ENCODE measurements at regions not wholly inside any gene's neighbourhood (a gene's known extent, or its start where the extent isn't known, plus 50 kb on each side); places are given as distances from the start of the nearest gene placed in this dataset.

DNA sequence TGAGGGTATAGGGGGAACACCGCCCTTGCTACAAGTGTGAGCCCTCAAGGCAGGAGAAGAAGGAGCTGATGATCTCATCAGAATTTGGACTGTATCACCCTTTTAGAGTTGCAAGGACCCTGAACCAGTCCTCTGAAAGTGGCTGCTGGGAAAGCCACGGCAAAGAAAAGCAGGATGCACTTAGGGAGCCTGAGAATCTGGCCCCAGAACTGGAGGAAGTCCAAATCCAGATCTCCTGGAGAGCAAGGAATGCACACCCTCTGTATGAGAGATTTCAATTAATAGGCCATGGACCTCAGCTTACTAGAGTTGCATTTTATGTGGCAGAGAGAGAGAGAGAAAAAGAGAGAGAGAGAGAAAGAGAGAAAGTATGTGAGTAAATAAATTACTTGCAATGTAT, 662.9 kb downstream of the CCSER2 start:
- no peaks in the 10 kb centered on the region for H3K36me3 Mint-ChIP-seq (ENCODE audit: low read depth)
- ChIA-PET POLR2A (no interaction called here), CTCF (no interaction called here)
- no peaks in the 10 kb centered on the region for H3K4me1 Mint-ChIP-seq (ENCODE audit: low read depth)
- DNase-seq (no peak), ATAC-seq (no peak)
- H3K27me3 Mint-ChIP-seq = no peaks in the 10 kb centered on the region
- no peak overlapping the region for H3K27ac Mint-ChIP-seq
- H3K9me3 Mint-ChIP-seq = no peaks in the 10 kb centered on the region
- TF ChIP-seq, protein P1, sequence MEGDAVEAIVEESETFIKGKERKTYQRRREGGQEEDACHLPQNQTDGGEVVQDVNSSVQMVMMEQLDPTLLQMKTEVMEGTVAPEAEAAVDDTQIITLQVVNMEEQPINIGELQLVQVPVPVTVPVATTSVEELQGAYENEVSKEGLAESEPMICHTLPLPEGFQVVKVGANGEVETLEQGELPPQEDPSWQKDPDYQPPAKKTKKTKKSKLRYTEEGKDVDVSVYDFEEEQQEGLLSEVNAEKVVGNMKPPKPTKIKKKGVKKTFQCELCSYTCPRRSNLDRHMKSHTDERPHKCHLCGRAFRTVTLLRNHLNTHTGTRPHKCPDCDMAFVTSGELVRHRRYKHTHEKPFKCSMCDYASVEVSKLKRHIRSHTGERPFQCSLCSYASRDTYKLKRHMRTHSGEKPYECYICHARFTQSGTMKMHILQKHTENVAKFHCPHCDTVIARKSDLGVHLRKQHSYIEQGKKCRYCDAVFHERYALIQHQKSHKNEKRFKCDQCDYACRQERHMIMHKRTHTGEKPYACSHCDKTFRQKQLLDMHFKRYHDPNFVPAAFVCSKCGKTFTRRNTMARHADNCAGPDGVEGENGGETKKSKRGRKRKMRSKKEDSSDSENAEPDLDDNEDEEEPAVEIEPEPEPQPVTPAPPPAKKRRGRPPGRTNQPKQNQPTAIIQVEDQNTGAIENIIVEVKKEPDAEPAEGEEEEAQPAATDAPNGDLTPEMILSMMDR (IDR thresholded peaks at IDR 0.05) = no peak
- H3K4me3 Mint-ChIP-seq = no peak overlapping the region
- intact Hi-C loops (cut with micrococcal nuclease) = no loop called here

- no peaks in the 10 kb centered on the region for H3K9me3 Mint-ChIP-seq
These were observed 665.1 kb downstream of the CCSER2 start for GRCh38 chr10:84993251-84994035.

GRCh38 chr10:84994722-84995121, 666.3 kb downstream of the CCSER2 start:
- ATAC-seq = no peak
- ChIA-PET CTCF (no interaction called here), POLR2A (no interaction called here)
- TF ChIP-seq, protein P1 (IDR thresholded peaks at IDR 0.05) = no peak
- Mint-ChIP-seq H3K4me1 (ENCODE audit: low read depth) (no peaks in the 10 kb centered on the region), H3K27ac (no peak overlapping the region), H3K4me3 (no peak overlapping the region), H3K36me3 (ENCODE audit: low read depth) (no peaks in the 10 kb centered on the region), H3K9me3 (no peaks in the 10 kb centered on the region), H3K27me3 (no peaks in the 10 kb centered on the region)
- intact Hi-C loops (cut with micrococcal nuclease) = no loop called here
- DNase-seq = no peak

More at GRCh38 chr10:84993251-84994035, 665.1 kb downstream of the CCSER2 start:
- TF ChIP-seq, protein P1 (IDR thresholded peaks at IDR 0.05) = no peak
- Mint-ChIP-seq H3K36me3 (ENCODE audit: low read depth) (no peaks in the 10 kb centered on the region), H3K4me3 (no peak overlapping the region), H3K4me1 (ENCODE audit: low read depth) (no peaks in the 10 kb centered on the region), H3K27ac (no peak overlapping the region), H3K27me3 (no peaks in the 10 kb centered on the region)
- POLR2A ChIA-PET = no interaction called here
- ATAC-seq (no peak), DNase-seq (no peak)
- intact Hi-C loops (cut with micrococcal nuclease) = no loop called here
- CTCF ChIA-PET = no interaction called here

GRCh38 chr10:84996580-84996979, 668.2 kb downstream of the CCSER2 start:
- ATAC-seq (no peak), DNase-seq (no peak)
- Mint-ChIP-seq H3K27me3 (no peaks in the 10 kb centered on the region), H3K9me3 (no peaks in the 10 kb centered on the region), H3K4me3 (no peak overlapping the region), H3K27ac (no peak overlapping the region), H3K4me1 (ENCODE audit: low read depth) (no peaks in the 10 kb centered on the region), H3K36me3 (ENCODE audit: low read depth) (no peaks in the 10 kb centered on the region)
- ChIA-PET CTCF (no interaction called here), POLR2A (no interaction called here)
- TF ChIP-seq, protein P1 (IDR thresholded peaks at IDR 0.05) = no peak
- intact Hi-C loops (cut with micrococcal nuclease) = no loop called here

GRCh38 chr10:84997870-84998269, 669.5 kb downstream of the CCSER2 start:
- H3K27ac Mint-ChIP-seq = no peak overlapping the region
- H3K9me3 Mint-ChIP-seq = no peaks in the 10 kb centered on the region

More at GRCh38 chr10:84997870-84998269, 669.5 kb downstream of the CCSER2 start:
- CTCF ChIA-PET = no interaction called here
- Mint-ChIP-seq H3K4me3 (no peak overlapping the region), H3K36me3 (ENCODE audit: low read depth) (no peaks in the 10 kb centered on the region), H3K27me3 (no peaks in the 10 kb centered on the region), H3K4me1 (ENCODE audit: low read depth) (no peaks in the 10 kb centered on the region)
- POLR2A ChIA-PET = no interaction called here
- DNase-seq = no peak
- no peak for ATAC-seq
- intact Hi-C loops (cut with micrococcal nuclease) = no loop called here
- TF ChIP-seq, protein P1 (IDR thresholded peaks at IDR 0.05) = no peak

Data from activated CD8-positive, alpha-beta T cell treated with anti-CD3 and anti-CD28 coated beads for 36 hours (primary cell).